GM20000 (cell line): ENCODE measurements at regions not wholly inside any gene's neighbourhood (a gene's known extent, or its start where the extent isn't known, plus 50 kb on each side); places are given as distances from the start of the nearest gene placed in this dataset.
"Not testable (repeated sequence)": the region's sequence is repeated elsewhere in the genome, so short reads cannot be mapped to it uniquely, and the experiment has no call there.

Source experiments
- DNase-seq: peaks from one replicate; pipeline ENCODE4 v3.0.0; 2012; ENCODE audit warnings: low spot score
- TF ChIP-seq, protein P1 (sequence below): IDR thresholded peaks from 2 replicates; pipeline ENCODE4 v1.5.1; 2012; ENCODE audit warnings: mild to moderate bottlenecking, control low read depth; ENCODE audit errors: extremely low read depth, missing control alignments

DNA sequence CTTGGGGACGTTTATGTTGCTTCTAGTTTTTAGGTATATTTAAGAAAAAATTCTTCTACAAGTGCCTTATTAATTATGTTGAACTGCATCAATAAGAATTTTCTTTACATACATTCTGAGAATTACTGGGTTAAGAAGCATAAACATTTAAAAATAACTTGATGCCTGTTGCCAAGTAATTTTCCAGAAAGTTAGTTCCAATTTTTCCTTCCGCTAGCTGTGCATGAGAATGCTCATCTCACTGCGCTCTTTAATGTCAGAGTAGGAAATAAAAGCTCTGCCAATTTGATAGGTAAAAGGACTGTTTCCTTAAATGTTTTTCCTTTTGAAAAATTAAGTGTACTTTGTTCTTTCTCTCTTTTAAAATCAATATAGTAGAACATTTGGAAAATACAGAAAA is 113.1 kb upstream of the ZBED5 start:
- TF ChIP-seq, protein P1, sequence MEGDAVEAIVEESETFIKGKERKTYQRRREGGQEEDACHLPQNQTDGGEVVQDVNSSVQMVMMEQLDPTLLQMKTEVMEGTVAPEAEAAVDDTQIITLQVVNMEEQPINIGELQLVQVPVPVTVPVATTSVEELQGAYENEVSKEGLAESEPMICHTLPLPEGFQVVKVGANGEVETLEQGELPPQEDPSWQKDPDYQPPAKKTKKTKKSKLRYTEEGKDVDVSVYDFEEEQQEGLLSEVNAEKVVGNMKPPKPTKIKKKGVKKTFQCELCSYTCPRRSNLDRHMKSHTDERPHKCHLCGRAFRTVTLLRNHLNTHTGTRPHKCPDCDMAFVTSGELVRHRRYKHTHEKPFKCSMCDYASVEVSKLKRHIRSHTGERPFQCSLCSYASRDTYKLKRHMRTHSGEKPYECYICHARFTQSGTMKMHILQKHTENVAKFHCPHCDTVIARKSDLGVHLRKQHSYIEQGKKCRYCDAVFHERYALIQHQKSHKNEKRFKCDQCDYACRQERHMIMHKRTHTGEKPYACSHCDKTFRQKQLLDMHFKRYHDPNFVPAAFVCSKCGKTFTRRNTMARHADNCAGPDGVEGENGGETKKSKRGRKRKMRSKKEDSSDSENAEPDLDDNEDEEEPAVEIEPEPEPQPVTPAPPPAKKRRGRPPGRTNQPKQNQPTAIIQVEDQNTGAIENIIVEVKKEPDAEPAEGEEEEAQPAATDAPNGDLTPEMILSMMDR, result no peak
- DNase-seq, result no peak

DNA sequence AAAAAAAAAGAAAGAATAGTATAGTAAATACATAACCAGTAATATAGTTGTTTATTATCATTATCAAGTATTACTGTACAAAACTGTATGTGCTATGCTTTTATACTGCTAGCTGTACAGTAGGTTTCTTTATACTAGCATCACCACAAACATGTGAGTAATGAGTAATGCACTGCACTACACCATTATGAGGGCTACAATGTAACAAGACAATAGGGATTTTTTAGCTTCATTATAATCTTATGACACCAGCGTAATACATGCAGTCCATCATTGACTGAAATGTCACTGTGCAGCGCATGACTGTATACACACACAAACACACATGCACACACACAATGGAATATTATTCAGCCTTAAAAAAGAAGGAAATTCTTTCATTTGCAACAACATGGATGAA is 111.5 kb upstream of the ZBED5 start:
- DNase-seq, result no peak
- TF ChIP-seq, protein P1, result no peak

DNA sequence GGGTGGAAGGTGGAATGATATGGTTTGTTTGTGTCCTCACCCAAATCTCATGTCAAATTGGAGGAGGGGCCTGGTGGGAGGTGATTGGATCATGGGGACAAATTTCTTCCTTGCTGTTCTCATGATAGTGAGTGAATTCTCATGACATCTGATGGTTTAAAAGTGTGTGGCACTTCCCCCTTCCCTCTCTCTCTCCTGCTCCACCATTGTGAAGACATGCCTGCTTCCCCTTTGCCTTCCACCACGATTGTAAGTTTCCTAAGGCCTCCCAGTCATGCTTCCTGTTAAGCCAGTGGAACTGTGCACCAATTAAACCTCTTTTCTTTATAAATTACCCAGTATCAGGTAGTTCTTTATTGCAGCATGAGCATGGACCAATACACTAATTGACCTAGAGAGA is 99.0 kb upstream of the ZBED5 start:
- DNase-seq, result not testable (repeated sequence)

DNA sequence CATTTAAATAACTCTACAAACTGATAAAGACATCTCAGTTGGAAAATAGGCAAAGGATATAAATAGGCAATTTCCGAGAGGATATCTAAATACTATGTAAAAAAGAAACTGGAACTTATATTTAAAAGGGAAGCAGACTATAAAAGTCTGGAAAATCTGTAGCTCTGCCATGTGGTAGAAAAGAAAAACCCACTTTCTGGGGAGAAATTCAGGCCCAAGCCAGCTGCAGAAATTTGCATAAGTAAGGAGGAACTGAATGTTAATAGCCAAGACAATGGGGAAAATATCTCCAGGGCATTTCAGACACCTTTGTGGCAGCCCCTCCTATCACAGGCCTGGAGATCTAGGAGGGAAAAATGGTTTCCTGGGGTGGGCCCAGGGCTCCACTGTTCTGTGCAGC is 97.8 kb upstream of the ZBED5 start:
- TF ChIP-seq, protein P1, result no peak
- no peak for DNase-seq

DNA sequence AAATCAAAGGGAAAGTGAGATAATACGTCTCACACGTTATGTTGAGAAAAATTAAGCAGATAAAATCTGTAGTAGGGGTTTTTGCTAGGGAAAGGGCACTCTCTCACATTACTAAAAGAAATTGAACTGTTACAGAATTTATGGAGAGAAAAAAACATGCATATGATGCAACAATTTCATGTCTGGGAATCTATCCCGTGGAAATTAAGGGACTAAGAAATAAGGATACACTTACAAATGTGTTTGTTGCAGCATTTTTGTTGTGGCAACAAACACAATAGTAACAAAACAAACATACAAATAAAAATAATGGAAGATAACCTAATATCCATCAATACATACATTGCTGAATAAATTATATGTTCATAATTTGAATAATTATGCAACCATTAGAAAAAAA is 96.3 kb upstream of the ZBED5 start:
- TF ChIP-seq, protein P1, result no peak
- no peak for DNase-seq

DNA sequence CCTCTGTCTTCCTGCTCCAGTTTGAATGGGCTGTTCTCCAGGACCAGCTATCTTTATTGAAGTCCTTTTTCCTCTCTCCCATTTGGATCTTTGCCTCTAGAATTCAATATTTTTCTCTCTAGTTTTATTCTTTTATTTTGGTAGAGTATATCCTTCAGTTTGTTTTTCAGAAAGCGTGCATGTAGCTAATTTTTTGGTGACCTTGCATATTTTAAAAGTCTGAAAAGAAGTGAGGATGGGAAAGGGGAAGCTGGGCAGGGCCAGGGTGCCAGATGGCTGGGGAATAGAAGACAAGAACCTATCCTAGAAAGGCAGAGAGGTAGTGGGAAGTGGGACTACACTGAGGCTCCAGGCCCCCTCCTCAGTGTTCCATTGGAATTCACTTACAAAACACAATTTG is 95.0 kb upstream of the ZBED5 start:
- no peak for DNase-seq
- TF ChIP-seq, protein P1, result no peak

DNA sequence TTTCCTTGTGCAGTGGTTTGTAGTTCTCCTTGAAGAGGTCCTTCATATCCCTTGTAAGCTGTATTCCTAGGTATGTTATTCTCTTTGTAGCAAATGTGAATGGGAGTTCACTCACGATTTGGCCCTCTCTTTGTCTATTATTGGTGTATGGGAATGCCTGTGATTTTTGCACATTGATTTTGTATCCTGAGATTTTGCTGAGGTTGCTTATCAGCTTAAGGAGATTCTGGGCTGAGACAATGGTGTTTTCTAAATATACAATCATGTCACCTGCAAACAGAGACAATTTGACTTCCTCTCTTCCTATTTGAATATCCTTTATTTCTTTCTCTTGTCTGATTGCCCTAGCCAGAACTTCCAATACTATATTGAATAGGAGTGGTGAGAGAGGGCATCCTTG is 90.1 kb upstream of the ZBED5 start:
- not testable (repeated sequence) for DNase-seq

DNA sequence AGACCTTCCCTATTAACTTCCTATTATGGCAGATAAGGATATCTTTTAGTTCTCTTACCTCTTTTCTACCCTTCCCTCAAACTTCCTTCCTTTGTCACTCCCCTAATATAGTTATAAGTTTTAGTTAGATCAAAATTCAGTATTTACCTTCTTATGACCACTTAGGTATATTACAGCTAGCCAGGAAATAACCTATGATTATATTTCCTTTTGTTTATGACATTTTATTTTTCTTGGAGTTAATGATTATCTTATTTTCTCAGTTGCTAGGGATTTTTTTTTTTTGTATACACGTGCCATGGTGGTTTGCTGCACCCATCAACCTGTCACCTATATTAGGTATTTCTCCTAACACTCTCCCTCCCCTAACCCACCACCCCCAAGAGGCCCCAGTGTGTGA is 88.2 kb upstream of the ZBED5 start:
- no peak for DNase-seq
- TF ChIP-seq, protein P1, result no peak

DNA sequence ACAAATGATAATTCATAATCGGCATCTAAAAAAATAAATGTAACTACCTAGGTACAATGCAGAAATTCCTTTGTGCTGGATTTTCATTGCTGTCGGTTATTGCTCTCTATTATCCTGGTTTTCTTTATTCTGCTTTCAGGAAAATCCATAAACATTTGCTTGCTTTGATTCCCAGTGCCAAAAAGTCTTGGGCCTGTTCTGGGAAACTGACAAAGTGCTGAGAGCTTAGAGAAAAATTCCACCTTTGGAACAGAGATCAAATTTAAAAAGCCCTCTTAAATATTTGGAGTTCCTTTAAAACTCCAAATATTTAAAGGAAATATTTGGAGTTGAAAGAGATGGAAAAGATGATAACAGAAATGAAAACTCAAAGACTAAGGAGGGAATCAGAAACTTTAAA is 87.3 kb upstream of the ZBED5 start:
- DNase-seq, result no peak
- TF ChIP-seq, protein P1, result no peak
